ENCODE measurements at regions not wholly inside any gene's neighbourhood (a gene's known extent, or its start where the extent isn't known, plus 50 kb on each side); places are given as distances from the start of the nearest gene placed in this dataset.

GRCh38 chr14:76924371-76925096 is 98.3 kb downstream of the LRRC74A start:
- peak; percentile 67 to 71 for DNase-seq

- no peak for DNase-seq
These were observed 97.5 kb downstream of the LRRC74A start for GRCh38 chr14:76923431-76924370.

- no peak for DNase-seq
These were observed 96.4 kb downstream of the LRRC74A start for GRCh38 chr14:76922584-76922983.

- no peak for DNase-seq
These were observed 95.9 kb downstream of the LRRC74A start for GRCh38 chr14:76922092-76922491.

GRCh38 chr14:76921088-76921399 is 94.8 kb downstream of the LRRC74A start:
- no peak for DNase-seq

- no peak for DNase-seq
These were observed 94.3 kb downstream of the LRRC74A start for GRCh38 chr14:76920331-76921087.

GRCh38 chr14:76919431-76920330 is 93.5 kb downstream of the LRRC74A start:
- DNase-seq: peak; percentile 39 to 43

All from CD4-positive, alpha-beta T cell treated with Interleukin-4 for 1 hour (primary cell).